HCT116 (cell line): ENCODE measurements at regions not wholly inside any gene's neighbourhood (a gene's known extent, or its start where the extent isn't known, plus 50 kb on each side); places are given as distances from the start of the nearest gene placed in this dataset.

ENCODE experiments used
- ATAC-seq: fragments of 200-7000 bp; cut with Tn5 transposase; 2 replicates; pipeline ENCODE4 v1.9.1; 2020; ENCODE audit warnings: mild to moderate bottlenecking, moderate library complexity
- BruUV-seq: library from RNA; stranded (reverse); fragments of 400-500 nt; replicated peaks from 2 replicates; lab custom pipeline; 2021; lab: Mats Ljungman, UMichigan
- CTCF ChIA-PET: fragments of 300-600 bp; sonication (Branson Sonifier 250); formaldehyde crosslinking; loops from one replicate; lab custom pipeline; 2021; ENCODE audit warnings: antibody characterized with exemption; lab: Charles Lee
- POLR2A ChIA-PET: fragments of 300-600, 350-600 bp; sonication (Branson Sonifier 250); formaldehyde crosslinking; loops from one replicate; lab custom pipeline; 2021; ENCODE audit warnings: antibody characterized with exemption; lab: Charles Lee
- RAD21 ChIA-PET, 2 experiments: fragments of 300-600 bp; sonication (Branson Sonifier 250); formaldehyde crosslinking; loops; one replicate each; lab custom pipeline; 2023; ENCODE audit warnings: low total read pairs in 2 of 2; ENCODE audit not compliant: uncharacterized antibody in 2 of 2, unreplicated experiment in 2 of 2, low non-redundant PET in 1 of 2; lab: Charles Lee
- DNase-seq: peaks from one replicate; pipeline ENCODE4 v3.0.0-alpha.2; 2010; ENCODE audit warnings: low read depth, low spot score
- H2AFZ ChIP-seq: fragments of 200-600 bp; shearing (Covaris generic), sonication (generic); 2 replicates; pipeline ENCODE4 v1.6.1; 2017; ENCODE audit warnings: low read depth, mixed run types, mixed read lengths, antibody characterized with exemption, low read length; ENCODE audit not compliant: poor library complexity, severe bottlenecking
- H3K27ac ChIP-seq: 2 replicates; pipeline ENCODE4 v1.5.1; 2012; ENCODE audit warnings: low read depth, low read length
- H3K27me3 ChIP-seq: fragments of 200-600 bp; sonication (generic); 2 replicates; pipeline ENCODE4 v1.6.1; 2016; ENCODE audit warnings: mixed run types, low read length, mixed read lengths; ENCODE audit not compliant: insufficient read depth
- H3K36me3 ChIP-seq, 2 experiments: fragments of 200-500 bp in 1 of 2; fragments of 200-600 bp in 1 of 2; sonication (Bioruptor generic) in 1 of 2; sonication (generic) in 1 of 2; 2 replicates each; pipeline versions ENCODE4 v1.5.1 to v1.6.1; 2014 to 2016; ENCODE audit warnings: low read length in 2 of 2, inconsistent platforms in 1 of 2, mixed read lengths in 1 of 2, mixed run types in 1 of 2; ENCODE audit not compliant: insufficient read depth in 2 of 2, control insufficient read depth in 1 of 2
- H3K4me1 ChIP-seq, 2 experiments: fragments of 200-600 bp in 1 of 2; sonication (generic) in 1 of 2; 2 replicates each; pipeline versions ENCODE4 v1.5.1 to v1.6.1; 2012 to 2017; ENCODE audit warnings: low read length in 2 of 2, inconsistent platforms in 1 of 2, mild to moderate bottlenecking in 1 of 2, mixed read lengths in 1 of 2, mixed run types in 1 of 2, moderate library complexity in 1 of 2; ENCODE audit not compliant: insufficient read depth in 2 of 2, control insufficient read depth in 1 of 2
- H3K4me2 ChIP-seq: fragments of 200-600 bp; sonication (generic); 2 replicates; pipeline ENCODE4 v1.6.1; 2017; ENCODE audit warnings: mixed run types, low read length, mixed read lengths
- H3K4me3 ChIP-seq, 2 experiments: fragments of 200-600 bp in 1 of 2; sonication (generic) in 1 of 2; replicated peaks in 1 of 2; 2 replicates each; pipeline ENCODE4 v1.5.1; 2011 to 2016; ENCODE audit warnings: low read length in 2 of 2, control low read depth in 1 of 2, low read depth in 1 of 2, mild to moderate bottlenecking in 1 of 2, mixed read lengths in 1 of 2, mixed run types in 1 of 2
- H3K79me2 ChIP-seq: fragments of 200-600 bp; sonication (generic); 2 replicates; pipeline ENCODE4 v1.6.1; 2017; ENCODE audit warnings: mild to moderate bottlenecking, mixed run types, low read length, moderate library complexity, mixed read lengths; ENCODE audit not compliant: insufficient read depth
- H3K9ac ChIP-seq: fragments of 200-600 bp; sonication (generic); 2 replicates; pipeline ENCODE4 v1.6.1; 2016; ENCODE audit warnings: low read length, mixed read lengths
- H3K9me2 ChIP-seq: fragments of 200-600 bp; sonication (generic), shearing (Covaris generic); 2 replicates; pipeline ENCODE4 v1.6.1; 2017; ENCODE audit warnings: mixed run types, mild to moderate bottlenecking, moderate library complexity; ENCODE audit not compliant: insufficient read depth
- H3K9me3 ChIP-seq, 2 experiments: fragments of 200-500 bp in 1 of 2; fragments of 200-600 bp in 1 of 2; sonication (Bioruptor generic) in 1 of 2; sonication (generic) in 1 of 2; 2 replicates each; pipeline ENCODE4 v1.6.1; 2014 to 2017; ENCODE audit warnings: low read length in 2 of 2, mixed read lengths in 2 of 2, inconsistent platforms in 1 of 2, low read depth in 1 of 2, mild to moderate bottlenecking in 1 of 2, mixed run types in 1 of 2, moderate library complexity in 1 of 2; ENCODE audit not compliant: control insufficient read depth in 1 of 2, insufficient read depth in 1 of 2
- H4K20me1 ChIP-seq: fragments of 200-600 bp; sonication (generic), shearing (Covaris generic); 2 replicates; pipeline ENCODE4 v1.6.1; 2017; ENCODE audit warnings: mixed run types, mild to moderate bottlenecking, moderate library complexity; ENCODE audit not compliant: insufficient read depth
- ELF1 ChIP-seq: IDR thresholded peaks from 2 replicates; pipeline ENCODE4 v1.6.1; 2012; ENCODE audit warnings: low read depth, borderline replicate concordance
- MAX ChIP-seq: IDR thresholded peaks from 2 replicates; pipeline ENCODE4 v1.6.1; 2012
- REST ChIP-seq: IDR thresholded peaks from 2 replicates; pipeline ENCODE4 v1.6.1; 2012; ENCODE audit warnings: low read depth
- YY1 ChIP-seq: IDR thresholded peaks from 2 replicates; pipeline ENCODE4 v1.6.1; 2011; ENCODE audit warnings: low read length, low read depth, moderate library complexity, mild to moderate bottlenecking; ENCODE audit not compliant: insufficient replicate concordance; ENCODE audit errors: extremely low read depth
- ZBTB33 ChIP-seq: IDR thresholded peaks from 2 replicates; pipeline ENCODE4 v1.6.1; 2011; ENCODE audit warnings: mild to moderate bottlenecking, low read length, moderate library complexity; ENCODE audit not compliant: insufficient replicate concordance; ENCODE audit errors: extremely low read depth
- intact Hi-C: fragments of 100-400 bp; cut with micrococcal nuclease; formaldehyde crosslinking; loops from 2 replicates; pipeline ENCODE4 v1.10.0; 2022

- Histone ChIP-seq H3K4me2 (no peak overlapping the region), H3K79me2 (no peaks in the 10 kb centered on the region), H4K20me1 (no peaks in the 10 kb centered on the region), H3K27ac (no peak overlapping the region), H2AFZ (no peak overlapping the region), H3K4me1 (no peaks in the 10 kb centered on the region), H3K9me3 (no peaks in the 10 kb centered on the region), H3K9me2 (no peaks in the 10 kb centered on the region), H3K36me3 (no peaks in the 10 kb centered on the region), H3K4me3 (no peak overlapping the region), H3K27me3 (no peaks in the 10 kb centered on the region), H3K9ac (no peak overlapping the region)
- ChIA-PET CTCF (no interaction called here), POLR2A (no interaction called here), RAD21 (no interaction called here)
- intact Hi-C loops: no loop called here
- DNase-seq (no peak), ATAC-seq (no peak)
- BruUV-seq: no TSS peak
- no peak for TF ChIP-seq YY1
- TF ChIP-seq REST: no peak
- no peak for TF ChIP-seq ELF1
- no peak for TF ChIP-seq MAX
- TF ChIP-seq ZBTB33: no peak
Observed at GRCh38 chr11:96655474-96655873, 265.7 kb downstream of the JRKL start.
